GM06990 (cell line): ENCODE measurements at regions not wholly inside any gene's neighbourhood (a gene's known extent, or its start where the extent isn't known, plus 50 kb on each side); places are given as distances from the start of the nearest gene placed in this dataset.

Experiments
- DNase-seq: peaks from one replicate; pipeline ENCODE4 v3.0.0-alpha.2; 2011; ENCODE audit not compliant: insufficient read length; ENCODE audit errors: extremely low read depth
- H3K27me3 ChIP-seq: replicated peaks from 2 replicates; pipeline ENCODE4 v1.6.0; 2011; ENCODE audit warnings: low read length; ENCODE audit not compliant: control insufficient read depth, insufficient read depth
- H3K36me3 ChIP-seq: 2 replicates; pipeline ENCODE4 v1.5.1; 2011; ENCODE audit warnings: low read length; ENCODE audit not compliant: control insufficient read depth, insufficient read depth
- H3K4me3 ChIP-seq: replicated peaks from 2 replicates; pipeline ENCODE4 v1.5.1; 2011; ENCODE audit warnings: low read depth, mild to moderate bottlenecking, control low read depth, low read length
- TF ChIP-seq, protein P1 (sequence below): IDR thresholded peaks from 2 replicates; pipeline ENCODE4 v1.5.1; 2011; ENCODE audit warnings: low read length, control low read depth, mild to moderate bottlenecking, inconsistent platforms; ENCODE audit not compliant: insufficient read depth, poor library complexity, severe bottlenecking

DNA sequence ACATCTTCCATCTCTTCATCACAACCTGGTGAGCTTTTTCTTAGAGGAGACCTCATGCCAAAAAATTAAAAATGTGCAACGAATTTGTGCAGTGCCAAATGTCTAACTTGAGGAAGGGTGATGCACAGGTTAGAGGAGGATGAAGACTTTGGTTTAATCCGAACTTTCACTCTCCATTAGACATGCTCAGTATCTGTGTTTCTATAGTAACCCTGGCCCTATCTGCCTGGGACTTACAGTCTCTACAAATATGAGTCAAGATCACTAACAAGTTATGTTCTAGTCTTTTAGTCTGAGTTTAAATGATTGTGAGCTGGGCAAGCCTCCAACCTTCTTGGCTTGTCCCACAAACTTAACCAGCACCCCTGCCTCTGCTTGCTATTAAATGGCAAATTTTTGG is 377.0 kb downstream of the BMP2 start:
- H3K27me3 ChIP-seq = no peaks in the 10 kb centered on the region
- DNase-seq = no peak
- no peaks in the 10 kb centered on the region for H3K36me3 ChIP-seq
- TF ChIP-seq, protein P1, sequence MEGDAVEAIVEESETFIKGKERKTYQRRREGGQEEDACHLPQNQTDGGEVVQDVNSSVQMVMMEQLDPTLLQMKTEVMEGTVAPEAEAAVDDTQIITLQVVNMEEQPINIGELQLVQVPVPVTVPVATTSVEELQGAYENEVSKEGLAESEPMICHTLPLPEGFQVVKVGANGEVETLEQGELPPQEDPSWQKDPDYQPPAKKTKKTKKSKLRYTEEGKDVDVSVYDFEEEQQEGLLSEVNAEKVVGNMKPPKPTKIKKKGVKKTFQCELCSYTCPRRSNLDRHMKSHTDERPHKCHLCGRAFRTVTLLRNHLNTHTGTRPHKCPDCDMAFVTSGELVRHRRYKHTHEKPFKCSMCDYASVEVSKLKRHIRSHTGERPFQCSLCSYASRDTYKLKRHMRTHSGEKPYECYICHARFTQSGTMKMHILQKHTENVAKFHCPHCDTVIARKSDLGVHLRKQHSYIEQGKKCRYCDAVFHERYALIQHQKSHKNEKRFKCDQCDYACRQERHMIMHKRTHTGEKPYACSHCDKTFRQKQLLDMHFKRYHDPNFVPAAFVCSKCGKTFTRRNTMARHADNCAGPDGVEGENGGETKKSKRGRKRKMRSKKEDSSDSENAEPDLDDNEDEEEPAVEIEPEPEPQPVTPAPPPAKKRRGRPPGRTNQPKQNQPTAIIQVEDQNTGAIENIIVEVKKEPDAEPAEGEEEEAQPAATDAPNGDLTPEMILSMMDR = no peak
- H3K4me3 ChIP-seq = no peak overlapping the region

DNA sequence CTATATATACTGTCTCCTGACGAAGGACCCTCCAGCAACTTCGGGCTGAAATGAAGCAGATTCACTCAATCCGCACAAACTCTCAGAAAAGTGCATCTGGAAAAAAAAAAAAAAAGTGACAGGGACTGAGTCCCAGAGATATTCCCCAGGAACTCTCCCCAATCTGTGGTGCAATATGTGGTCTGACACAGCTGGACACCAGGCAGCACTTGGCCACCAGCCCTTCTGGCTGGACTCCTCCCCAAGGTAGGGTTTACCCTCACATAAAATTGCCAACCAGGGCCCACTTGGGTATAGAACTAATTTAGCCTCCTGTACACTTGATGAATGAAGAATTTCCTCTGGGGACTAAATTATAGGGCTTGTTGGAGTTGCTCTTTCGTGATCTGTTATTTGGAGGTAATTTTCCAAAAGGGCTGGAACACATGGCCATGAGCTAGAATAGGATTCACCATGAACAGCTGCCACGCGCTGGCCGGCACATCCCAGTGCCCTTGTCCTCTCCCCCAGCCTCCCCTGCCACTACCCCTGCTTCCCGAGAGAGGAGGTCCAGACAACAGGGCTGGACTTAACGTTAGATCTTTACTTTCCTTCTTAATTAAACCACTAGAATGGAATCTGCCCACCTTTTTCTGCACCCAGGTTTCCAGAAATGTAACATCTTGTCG is 379.2 kb downstream of the BMP2 start:
- no peaks in the 10 kb centered on the region for H3K27me3 ChIP-seq
- TF ChIP-seq, protein P1 = no peak
- no peak for DNase-seq
- no peak overlapping the region for H3K4me3 ChIP-seq
- H3K36me3 ChIP-seq = no peaks in the 10 kb centered on the region

GRCh38 chr20:7147220-7147601 is 379.7 kb downstream of the BMP2 start:
- DNase-seq = no peak

DNA sequence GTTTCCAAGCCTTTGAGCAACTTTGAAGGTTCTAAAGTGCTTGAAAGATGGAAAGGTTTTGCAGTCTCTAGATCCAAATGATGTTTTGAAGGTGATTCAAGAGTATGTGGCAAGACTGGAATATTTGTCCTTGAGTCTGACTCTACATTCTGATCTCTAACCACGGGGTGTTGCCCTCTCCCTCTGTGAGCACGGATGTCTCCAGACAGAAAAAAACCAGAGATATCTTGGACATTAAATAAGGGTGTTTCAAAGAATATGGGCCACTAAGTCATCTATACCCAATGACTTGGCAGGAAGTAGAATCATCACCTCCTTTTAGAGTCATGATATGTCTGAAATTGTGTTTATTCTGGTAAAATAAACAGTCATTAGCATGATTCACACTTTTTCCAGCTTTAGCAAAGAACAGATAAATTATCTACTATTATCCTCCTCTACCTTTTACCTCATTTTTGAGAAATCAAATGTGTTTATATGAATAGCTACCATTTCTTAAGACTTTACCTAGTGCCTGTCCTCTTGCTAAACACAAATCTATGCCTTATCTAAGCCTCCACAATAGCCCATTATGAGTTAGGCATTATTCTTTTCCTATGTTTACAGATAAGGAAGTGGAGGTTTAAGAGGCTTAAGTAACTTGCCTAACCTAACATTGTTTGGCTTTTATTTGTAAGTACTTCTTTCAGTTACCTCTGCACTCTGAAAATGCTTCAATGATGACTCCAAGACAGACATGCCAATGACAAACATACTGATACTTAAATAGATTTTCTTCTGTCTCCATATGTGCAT is 384.4 kb downstream of the BMP2 start:
- TF ChIP-seq, protein P1 = no peak
- Histone ChIP-seq H3K36me3 (no peaks in the 10 kb centered on the region), H3K4me3 (no peak overlapping the region), H3K27me3 (no peaks in the 10 kb centered on the region)
- DNase-seq = no peak

More at GRCh38 chr20:7147220-7147601, 379.7 kb downstream of the BMP2 start:
- Histone ChIP-seq H3K36me3 (no peaks in the 10 kb centered on the region), H3K4me3 (no peak overlapping the region), H3K27me3 (no peaks in the 10 kb centered on the region)
- TF ChIP-seq, protein P1 = no peak

GRCh38 chr20:7155282-7155681 is 387.8 kb downstream of the BMP2 start:
- Histone ChIP-seq H3K27me3 (no peaks in the 10 kb centered on the region), H3K4me3 (no peak overlapping the region), H3K36me3 (no peaks in the 10 kb centered on the region)
- TF ChIP-seq, protein P1 = no peak
- no peak for DNase-seq
